ENCODE measurements at regions not wholly inside any gene's neighbourhood (a gene's known extent, or its start where the extent isn't known, plus 50 kb on each side); places are given as distances from the start of the nearest gene placed in this dataset.

GRCh38 chr13:61670384-61671161 is 254.9 kb upstream of the PCDH20 start:
- TF ChIP-seq CTCF (IDR thresholded peaks at IDR 0.05; ENCODE audit: poor library complexity) (no peak), EZH2 (IDR thresholded peaks at IDR 0.05; ENCODE audit: borderline replicate concordance) (no peak)

All from hepatocyte (in vitro differentiated cells).